SK-N-SH (cell line): ENCODE measurements at regions not wholly inside any gene's neighbourhood (a gene's known extent, or its start where the extent isn't known, plus 50 kb on each side); places are given as distances from the start of the nearest gene placed in this dataset.

ENCODE experiments used
- EP300 ChIP-seq, 2 experiments: IDR thresholded peaks; 2 replicates each; pipeline versions ENCODE4 v1.4.0 to v1.6.1; 2012; ENCODE audit warnings: borderline replicate concordance in 1 of 2, low read depth in 1 of 2, low read length in 1 of 2
- EZH2phosphoT487 ChIP-seq: fragments of 200-600 bp; sonication (generic); IDR thresholded peaks from 2 replicates; pipeline ENCODE4 v1.6.1; 2017; ENCODE audit warnings: low read depth, mixed run types, mild to moderate bottlenecking, antibody characterized with exemption, moderate library complexity, borderline replicate concordance
- FOXJ3 ChIP-seq: sonication (generic); formaldehyde crosslinking; IDR thresholded peaks from 2 replicates; pipeline ENCODE4 v1.5.1; 2020; ENCODE audit warnings: mild to moderate bottlenecking, missing genetic modification reagents
- FOXM1 ChIP-seq: IDR thresholded peaks from 2 replicates; pipeline ENCODE4 v1.4.0; 2012; ENCODE audit warnings: low read depth, mild to moderate bottlenecking
- MXI1 ChIP-seq: IDR thresholded peaks from 2 replicates; pipeline ENCODE4 v1.6.1; 2012; ENCODE audit warnings: mild to moderate bottlenecking, low read depth, low read length, improper control_type of control experiment
- NFIC ChIP-seq: IDR thresholded peaks from 2 replicates; pipeline ENCODE4 v1.4.0; 2012; ENCODE audit warnings: borderline replicate concordance
- RCOR1 ChIP-seq: fragments of 150-350 bp; IDR thresholded peaks from 2 replicates; pipeline ENCODE4 v1.6.1; 2017; ENCODE audit warnings: antibody characterized with exemption, low read length
- TAF1 ChIP-seq: IDR thresholded peaks from 2 replicates; pipeline ENCODE4 v1.6.1; 2012; ENCODE audit warnings: low read depth, mild to moderate bottlenecking, low read length, moderate library complexity, borderline replicate concordance
- TF ChIP-seq, protein P1 (sequence below): fragments of 200-600 bp; sonication (generic); IDR thresholded peaks from 2 replicates; pipeline ENCODE4 v1.6.1; 2017; ENCODE audit warnings: antibody characterized with exemption, mild to moderate bottlenecking, moderate library complexity

- no peak for TF ChIP-seq EZH2phosphoT487
- TF ChIP-seq TAF1: no peak
- no peak for TF ChIP-seq FOXM1
- TF ChIP-seq, protein P1, sequence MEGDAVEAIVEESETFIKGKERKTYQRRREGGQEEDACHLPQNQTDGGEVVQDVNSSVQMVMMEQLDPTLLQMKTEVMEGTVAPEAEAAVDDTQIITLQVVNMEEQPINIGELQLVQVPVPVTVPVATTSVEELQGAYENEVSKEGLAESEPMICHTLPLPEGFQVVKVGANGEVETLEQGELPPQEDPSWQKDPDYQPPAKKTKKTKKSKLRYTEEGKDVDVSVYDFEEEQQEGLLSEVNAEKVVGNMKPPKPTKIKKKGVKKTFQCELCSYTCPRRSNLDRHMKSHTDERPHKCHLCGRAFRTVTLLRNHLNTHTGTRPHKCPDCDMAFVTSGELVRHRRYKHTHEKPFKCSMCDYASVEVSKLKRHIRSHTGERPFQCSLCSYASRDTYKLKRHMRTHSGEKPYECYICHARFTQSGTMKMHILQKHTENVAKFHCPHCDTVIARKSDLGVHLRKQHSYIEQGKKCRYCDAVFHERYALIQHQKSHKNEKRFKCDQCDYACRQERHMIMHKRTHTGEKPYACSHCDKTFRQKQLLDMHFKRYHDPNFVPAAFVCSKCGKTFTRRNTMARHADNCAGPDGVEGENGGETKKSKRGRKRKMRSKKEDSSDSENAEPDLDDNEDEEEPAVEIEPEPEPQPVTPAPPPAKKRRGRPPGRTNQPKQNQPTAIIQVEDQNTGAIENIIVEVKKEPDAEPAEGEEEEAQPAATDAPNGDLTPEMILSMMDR: no peak
- TF ChIP-seq FOXJ3: no peak
- TF ChIP-seq EP300 (IDR thresholded peaks at IDR 0.05; ENCODE audit: borderline replicate concordance in 1 of 2, low read depth in 1 of 2, low read length in 1 of 2): no peak
- TF ChIP-seq MXI1: no peak
- TF ChIP-seq RCOR1: no peak
- no peak for TF ChIP-seq NFIC
These were observed 244.4 kb upstream of the JADE1 start for GRCh38 chr4:128565054-128565453.
